Subcutaneous abdominal adipose tissue (tissue), 5 donors: ENCODE measurements at regions not wholly inside any gene's neighbourhood (a gene's known extent, or its start where the extent isn't known, plus 50 kb on each side); places are given as distances from the start of the nearest gene placed in this dataset.

Experiments used
- H3K27ac ChIP-seq: one replicate; pipeline ENCODE4 v1.7.0; 2013; ENCODE audit warnings: low read depth, mild to moderate bottlenecking, inconsistent platforms, low read length, moderate library complexity
- H3K27me3 ChIP-seq, 5 donors: one replicate each; pipeline ENCODE4 v1.7.0; 2013; ENCODE audit warnings: low read length in 5 of 5, inconsistent platforms in 1 of 5; ENCODE audit not compliant: control insufficient read depth in 5 of 5, insufficient read depth in 4 of 5
- H3K36me3 ChIP-seq, 5 donors: one replicate each; pipeline ENCODE4 v1.7.0; 2013; ENCODE audit warnings: low read length in 5 of 5; ENCODE audit not compliant: control insufficient read depth in 5 of 5, insufficient read depth in 5 of 5
- H3K4me1 ChIP-seq, 5 donors: one replicate each; pipeline ENCODE4 v1.7.0; 2013; ENCODE audit warnings: low read length in 5 of 5, mild to moderate bottlenecking in 3 of 5, moderate library complexity in 1 of 5; ENCODE audit not compliant: control insufficient read depth in 5 of 5, insufficient read depth in 5 of 5
- H3K4me3 ChIP-seq, 5 donors: one replicate each; pipeline ENCODE4 v1.7.0; 2013; ENCODE audit warnings: low read length in 5 of 5, low read depth in 1 of 5
- H3K9ac ChIP-seq, 5 donors: one replicate each; pipeline ENCODE4 v1.7.0; 2013; ENCODE audit warnings: low read length in 5 of 5, mild to moderate bottlenecking in 4 of 5, moderate library complexity in 3 of 5
- H3K9me3 ChIP-seq, 5 donors: one replicate each; pipeline ENCODE4 v1.7.0; 2013; ENCODE audit warnings: low read length in 5 of 5; ENCODE audit not compliant: control insufficient read depth in 5 of 5
- donor health status: healthy.
- donor health status: healthy.
- donor health status: healthy.
- donor health status: healthy.
- donor health status: healthy.

- Histone ChIP-seq H3K27me3 (no peaks in the 10 kb centered on the region), H3K9ac (no peak overlapping the region), H3K9me3 (no peaks in the 10 kb centered on the region), H3K27ac (no peak overlapping the region), H3K4me3 (no peak overlapping the region), H3K36me3 (no peaks in the 10 kb centered on the region), H3K4me1 (peaks cover 0 to 4% (median 0%) of the 10 kb centered on the region in 5 donors)
These were observed 394.5 kb downstream of the SPATA31D1 start for GRCh38 chr9:82382887-82383616.

DNA sequence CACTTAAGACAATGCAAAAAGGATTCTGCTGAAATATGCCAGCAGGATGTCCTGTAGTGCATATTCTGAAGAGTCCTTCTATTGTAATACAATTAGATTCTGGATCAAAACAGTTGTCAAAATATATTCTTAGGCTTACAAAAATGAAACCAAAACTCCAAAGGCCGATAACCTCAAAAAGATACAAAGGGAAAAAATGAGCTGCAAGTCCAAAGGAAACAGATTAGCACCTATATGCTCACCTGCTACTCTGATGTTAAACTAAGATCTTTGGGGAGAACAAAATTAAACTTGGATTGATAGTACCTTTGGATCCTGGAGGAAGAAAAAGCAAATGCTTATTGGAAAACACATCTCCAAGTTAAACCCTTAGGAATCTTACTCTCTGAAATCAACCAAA, 397.1 kb downstream of the SPATA31D1 start:
- Histone ChIP-seq H3K36me3 (no peaks in the 10 kb centered on the region), H3K9ac (no peak overlapping the region), H3K9me3 (no peaks in the 10 kb centered on the region), H3K27ac (no peak overlapping the region), H3K4me1 (peaks cover 0 to 4% (median 0%) of the 10 kb centered on the region in 5 donors), H3K4me3 (no peak overlapping the region), H3K27me3 (no peaks in the 10 kb centered on the region)

DNA sequence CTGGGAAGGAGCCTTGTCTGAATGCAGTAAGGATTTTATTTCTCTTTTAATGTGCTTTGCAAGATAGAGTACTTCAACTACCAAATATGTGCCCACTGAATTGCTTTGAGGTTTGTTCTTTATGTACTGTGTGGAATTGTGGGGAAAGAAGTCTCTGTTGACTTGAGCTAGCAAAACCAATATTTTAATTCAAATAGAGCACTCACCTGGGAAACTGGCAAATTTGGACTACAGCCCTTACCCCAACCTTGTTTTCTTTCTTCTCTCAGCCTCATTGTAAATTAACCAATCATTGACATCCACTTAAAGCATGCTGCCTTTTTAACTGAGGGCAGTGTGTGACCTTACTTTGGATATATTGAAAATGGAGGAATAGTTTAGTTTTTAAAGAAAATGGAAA, 409.0 kb downstream of the SPATA31D1 start:
- no peak overlapping the region for H3K27ac ChIP-seq
- H3K4me3 ChIP-seq = no peak overlapping the region
- H3K27me3 ChIP-seq = no peaks in the 10 kb centered on the region
- H3K4me1 ChIP-seq = no peaks in the 10 kb centered on the region
- no peaks in the 10 kb centered on the region for H3K9me3 ChIP-seq
- no peaks in the 10 kb centered on the region for H3K36me3 ChIP-seq
- no peak overlapping the region for H3K9ac ChIP-seq

- H3K4me3 ChIP-seq = no peak overlapping the region
- no peaks in the 10 kb centered on the region for H3K27me3 ChIP-seq
These were observed 415.8 kb downstream of the SPATA31D1 start for GRCh38 chr9:82404196-82404870.

GRCh38 chr9:82404881-82405280, 416.3 kb downstream of the SPATA31D1 start:
- no peaks in the 10 kb centered on the region for H3K27me3 ChIP-seq
- no peak overlapping the region for H3K27ac ChIP-seq

More at GRCh38 chr9:82404196-82404870, 415.8 kb downstream of the SPATA31D1 start:
- H3K9ac ChIP-seq = no peak overlapping the region
- no peak overlapping the region for H3K27ac ChIP-seq
- H3K4me1 ChIP-seq = no peaks in the 10 kb centered on the region
- no peaks in the 10 kb centered on the region for H3K36me3 ChIP-seq
- H3K9me3 ChIP-seq = no peaks in the 10 kb centered on the region

GRCh38 chr9:82406456-82407085, 418.0 kb downstream of the SPATA31D1 start:
- Histone ChIP-seq H3K27ac (no peak overlapping the region), H3K9ac (no peak overlapping the region), H3K27me3 (no peaks in the 10 kb centered on the region), H3K36me3 (no peaks in the 10 kb centered on the region), H3K4me3 (no peak overlapping the region), H3K9me3 (no peaks in the 10 kb centered on the region), H3K4me1 (no peaks in the 10 kb centered on the region)

More at GRCh38 chr9:82404881-82405280, 416.3 kb downstream of the SPATA31D1 start:
- Histone ChIP-seq H3K9ac (no peak overlapping the region), H3K9me3 (no peaks in the 10 kb centered on the region), H3K4me1 (no peaks in the 10 kb centered on the region), H3K36me3 (no peaks in the 10 kb centered on the region), H3K4me3 (no peak overlapping the region)

DNA sequence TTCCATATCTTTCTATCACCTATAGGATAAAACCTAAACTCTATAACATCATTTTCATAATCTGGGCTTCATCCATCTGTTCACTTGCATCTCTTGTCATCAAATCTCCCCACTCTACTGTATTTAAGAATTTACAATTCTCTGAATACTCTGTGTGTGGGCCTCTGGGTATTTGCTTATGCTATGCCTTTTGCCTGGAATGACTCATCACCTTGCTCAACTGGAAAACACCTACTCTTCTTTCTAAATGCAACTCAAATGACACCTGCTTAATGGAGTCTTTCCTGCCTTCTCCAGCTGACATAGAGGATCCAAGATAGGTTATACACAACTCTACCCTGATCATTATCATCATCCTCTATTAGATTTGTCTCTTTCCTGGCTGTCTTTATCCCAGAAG, 421.7 kb downstream of the SPATA31D1 start:
- H3K9ac ChIP-seq = no peak overlapping the region
- H3K9me3 ChIP-seq = no peaks in the 10 kb centered on the region
- H3K27ac ChIP-seq = no peak overlapping the region
- no peaks in the 10 kb centered on the region for H3K36me3 ChIP-seq
- no peaks in the 10 kb centered on the region for H3K27me3 ChIP-seq
- no peaks in the 10 kb centered on the region for H3K4me1 ChIP-seq
- H3K4me3 ChIP-seq = no peak overlapping the region

GRCh38 chr9:82410866-82411265, 422.3 kb downstream of the SPATA31D1 start:
- Histone ChIP-seq H3K27ac (no peak overlapping the region), H3K9ac (no peak overlapping the region), H3K4me3 (no peak overlapping the region), H3K4me1 (no peaks in the 10 kb centered on the region), H3K36me3 (no peaks in the 10 kb centered on the region), H3K27me3 (no peaks in the 10 kb centered on the region), H3K9me3 (no peaks in the 10 kb centered on the region)

DNA sequence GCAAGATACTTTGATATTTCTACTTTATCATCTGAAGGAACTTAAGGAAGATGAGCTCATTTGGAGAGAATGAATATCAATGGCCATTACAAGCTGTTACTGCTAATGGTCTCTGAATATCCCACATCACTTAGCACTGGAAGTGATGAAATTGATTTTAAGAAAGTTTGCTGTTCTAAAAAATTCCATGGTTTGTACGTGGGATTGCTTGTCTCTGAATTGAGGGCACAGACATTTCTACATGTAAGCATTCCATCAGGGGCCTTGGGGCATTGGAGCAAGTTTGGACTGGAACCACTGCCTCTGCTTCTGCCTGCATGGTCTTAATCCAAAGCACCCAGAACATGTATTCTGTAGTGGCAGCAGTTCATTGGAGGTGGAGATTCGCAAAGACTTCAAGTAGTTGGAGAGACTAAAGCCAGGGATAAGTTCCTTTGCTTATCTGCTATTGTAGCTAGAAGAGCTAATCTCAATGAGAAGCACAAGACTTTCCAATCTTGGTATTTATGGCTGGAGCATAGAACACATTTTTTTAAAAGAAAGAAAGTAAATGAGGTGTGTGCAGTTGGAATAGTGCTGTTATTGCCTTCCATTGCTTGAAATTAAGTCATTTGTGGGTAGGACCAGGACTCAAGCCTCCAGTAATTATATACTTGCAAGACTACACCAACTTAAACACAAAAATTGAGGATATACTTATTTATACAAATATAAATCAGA, 424.2 kb downstream of the SPATA31D1 start:
- H3K27me3 ChIP-seq = no peaks in the 10 kb centered on the region
- no peak overlapping the region for H3K4me3 ChIP-seq
- no peaks in the 10 kb centered on the region for H3K9me3 ChIP-seq

GRCh38 chr9:82417501-82417900, 428.9 kb downstream of the SPATA31D1 start:
- H3K9me3 ChIP-seq = no peaks in the 10 kb centered on the region

More for the DNA sequence above, 424.2 kb downstream of the SPATA31D1 start:
- no peak overlapping the region for H3K27ac ChIP-seq
- H3K9ac ChIP-seq = no peak overlapping the region
- H3K4me1 ChIP-seq = no peaks in the 10 kb centered on the region
- no peaks in the 10 kb centered on the region for H3K36me3 ChIP-seq

More at GRCh38 chr9:82417501-82417900, 428.9 kb downstream of the SPATA31D1 start:
- Histone ChIP-seq H3K27ac (no peak overlapping the region), H3K36me3 (no peaks in the 10 kb centered on the region), H3K4me3 (no peak overlapping the region), H3K4me1 (no peaks in the 10 kb centered on the region), H3K9ac (no peak overlapping the region), H3K27me3 (no peaks in the 10 kb centered on the region)
